ENCODE measurements at regions not wholly inside any gene's neighbourhood (a gene's known extent, or its start where the extent isn't known, plus 50 kb on each side); places are given as distances from the start of the nearest gene placed in this dataset.

DNA sequence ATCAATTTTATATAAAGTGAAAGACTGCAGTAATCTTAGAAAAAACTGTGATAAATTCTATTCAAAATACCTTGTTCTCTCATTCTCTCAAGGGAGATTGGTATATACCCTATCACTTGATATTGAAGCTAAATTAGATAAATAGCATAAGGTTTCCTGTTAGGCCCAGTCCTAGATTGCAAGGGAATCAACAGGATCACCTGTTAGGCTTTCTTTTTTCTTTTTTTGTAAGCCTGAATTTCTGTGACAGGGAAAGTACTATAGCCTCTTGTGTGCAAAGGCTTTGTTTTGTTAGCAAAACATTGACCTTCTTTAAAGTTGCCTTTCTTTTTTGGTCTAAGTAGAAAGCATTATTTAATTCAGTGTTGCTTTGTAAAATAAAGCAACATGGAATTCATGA, 100.0 kb downstream of the HAUS1 start:
- TF ChIP-seq POLR2AphosphoS5 (IDR thresholded peaks at IDR 0.05; ENCODE audit: borderline replicate concordance, low read depth, low read length), result no peak
- TF ChIP-seq EZH2 (IDR thresholded peaks at IDR 0.05), result no peak
